CD4-positive, alpha-beta T cell treated with Interleukin-21 for 1 hour (primary cell): ENCODE measurements at regions not wholly inside any gene's neighbourhood (a gene's known extent, or its start where the extent isn't known, plus 50 kb on each side); places are given as distances from the start of the nearest gene placed in this dataset.

ENCODE experiments used
- DNase-seq: peaks from one replicate; pipeline ENCODE4 v3.0.0-alpha.2; 2020

GRCh38 chr11:116234989-116235568 lies 537.7 kb downstream of the BUD13 start:
- no peak for DNase-seq

- DNase-seq: no peak
These were observed 539.2 kb downstream of the BUD13 start for GRCh38 chr11:116233561-116233960.

GRCh38 chr11:116232364-116232828 lies 540.4 kb downstream of the BUD13 start:
- DNase-seq: no peak

- DNase-seq: no peak
These were observed 541.2 kb downstream of the BUD13 start for GRCh38 chr11:116231543-116231942.

GRCh38 chr11:116230438-116230837 lies 542.3 kb downstream of the BUD13 start:
- no peak for DNase-seq

GRCh38 chr11:116229236-116229970 lies 543.4 kb downstream of the BUD13 start:
- no peak for DNase-seq

- no peak for DNase-seq
These were observed 546.1 kb downstream of the BUD13 start for GRCh38 chr11:116226731-116227130.

- no peak for DNase-seq
These were observed 546.8 kb downstream of the BUD13 start for GRCh38 chr11:116225784-116226585.

GRCh38 chr11:116225236-116225635 lies 547.6 kb downstream of the BUD13 start:
- DNase-seq: no peak

GRCh38 chr11:116224889-116225200 lies 547.9 kb downstream of the BUD13 start:
- no peak for DNase-seq

- peak; percentile 30 for DNase-seq
These were observed 548.5 kb downstream of the BUD13 start for GRCh38 chr11:116224154-116224888.

GRCh38 chr11:116221351-116221750 lies 551.4 kb downstream of the BUD13 start:
- DNase-seq: no peak

GRCh38 chr11:116219171-116219635 lies 553.6 kb downstream of the BUD13 start:
- DNase-seq: no peak

- DNase-seq: no peak
These were observed 555.3 kb downstream of the BUD13 start for GRCh38 chr11:116217441-116217840.

- peak; percentile 2 for DNase-seq
These were observed 555.8 kb downstream of the BUD13 start for GRCh38 chr11:116217006-116217405.

- DNase-seq: no peak
These were observed 557.2 kb downstream of the BUD13 start for GRCh38 chr11:116215471-116216113.

- no peak for DNase-seq
These were observed 561.6 kb downstream of the BUD13 start for GRCh38 chr11:116211147-116211546.

- no peak for DNase-seq
These were observed 562.1 kb downstream of the BUD13 start for GRCh38 chr11:116210663-116211062.

GRCh38 chr11:116209255-116209654 lies 563.5 kb downstream of the BUD13 start:
- no peak for DNase-seq

- no peak for DNase-seq
These were observed 565.2 kb downstream of the BUD13 start for GRCh38 chr11:116207421-116208141.

- DNase-seq: no peak
These were observed 565.8 kb downstream of the BUD13 start for GRCh38 chr11:116207019-116207418.

GRCh38 chr11:116202922-116203321 lies 569.9 kb downstream of the BUD13 start:
- no peak for DNase-seq
